HuH-7 (cell line): ENCODE measurements at regions not wholly inside any gene's neighbourhood (a gene's known extent, or its start where the extent isn't known, plus 50 kb on each side); places are given as distances from the start of the nearest gene placed in this dataset.
"Not testable (repeated sequence)": the region's sequence is repeated elsewhere in the genome, so short reads cannot be mapped to it uniquely, and the experiment has no call there.

Source experiments
- DNase-seq: peaks from one replicate; pipeline ENCODE4 v3.0.0; 2011; ENCODE audit warnings: low spot score

GRCh38 chr3:162729686-162730085, 1233.1 kb downstream of the OTOL1 start:
- DNase-seq = no peak

GRCh38 chr3:162731961-162732360, 1235.4 kb downstream of the OTOL1 start:
- not testable (repeated sequence) for DNase-seq

- no peak for DNase-seq
Observed at GRCh38 chr3:162738784-162739183, 1242.2 kb downstream of the OTOL1 start.

GRCh38 chr3:162740941-162741596, 1244.5 kb downstream of the OTOL1 start:
- no peak for DNase-seq

- DNase-seq = no peak
Observed at GRCh38 chr3:162742159-162742717, 1245.6 kb downstream of the OTOL1 start.

- no peak for DNase-seq
Observed at GRCh38 chr3:162743091-162743490, 1246.5 kb downstream of the OTOL1 start.

GRCh38 chr3:162760789-162761188, 1264.2 kb downstream of the OTOL1 start:
- no peak for DNase-seq

GRCh38 chr3:162764051-162764807, 1267.6 kb downstream of the OTOL1 start:
- DNase-seq = no peak

- no peak for DNase-seq
Observed at GRCh38 chr3:162764808-162765071, 1268.1 kb downstream of the OTOL1 start.

- no peak for DNase-seq
Observed at GRCh38 chr3:162765524-162765923, 1268.9 kb downstream of the OTOL1 start.

GRCh38 chr3:162769564-162769963, 1273.0 kb downstream of the OTOL1 start:
- DNase-seq = no peak

- no peak for DNase-seq
Observed at GRCh38 chr3:162770551-162770950, 1273.9 kb downstream of the OTOL1 start.

- no peak for DNase-seq
Observed at GRCh38 chr3:162774613-162775100, 1278.0 kb downstream of the OTOL1 start.

GRCh38 chr3:162776148-162776547, 1279.5 kb downstream of the OTOL1 start:
- no peak for DNase-seq

GRCh38 chr3:162777118-162777517, 1280.5 kb downstream of the OTOL1 start:
- no peak for DNase-seq

- DNase-seq = no peak
Observed at GRCh38 chr3:162780313-162780712, 1283.7 kb downstream of the OTOL1 start.

- DNase-seq = no peak
Observed at GRCh38 chr3:162799910-162800309, 1303.3 kb downstream of the OTOL1 start.

GRCh38 chr3:162802228-162802965, 1305.8 kb downstream of the OTOL1 start:
- DNase-seq = no peak

- DNase-seq = no peak
Observed at GRCh38 chr3:162810776-162811175, 1314.2 kb downstream of the OTOL1 start.

GRCh38 chr3:162842549-162843216, 1346.1 kb downstream of the OTOL1 start:
- DNase-seq = no peak

GRCh38 chr3:162845918-162846317, 1349.3 kb downstream of the OTOL1 start:
- no peak for DNase-seq

- DNase-seq = no peak
Observed at GRCh38 chr3:162847511-162847910, 1350.9 kb downstream of the OTOL1 start.
